BJ (cell line): ENCODE measurements at regions not wholly inside any gene's neighbourhood (a gene's known extent, or its start where the extent isn't known, plus 50 kb on each side); places are given as distances from the start of the nearest gene placed in this dataset.

Source experiments
- CTCF ChIA-PET: fragments of 350-600 bp; formaldehyde crosslinking; extraction: SDS; loops from one replicate; lab custom pipeline; 2021; ENCODE audit warnings: antibody characterized with exemption, inconsistent platforms; lab: Yijun Ruan, JAX
- POLR2A ChIA-PET: fragments of 300-600 bp; sonication (Branson Sonifier 250); formaldehyde crosslinking; extraction: SDS; loops from one replicate; lab custom pipeline; 2021; ENCODE audit warnings: antibody characterized with exemption; lab: Charles Lee
- DNase-seq: peaks from one replicate; pipeline ENCODE4 v3.0.0-alpha.2; 2011; ENCODE audit warnings: low read depth
- H3K27me3 ChIP-seq: 2 replicates; pipeline ENCODE4 v1.6.0; 2011; ENCODE audit warnings: low read length; ENCODE audit not compliant: control insufficient read depth, insufficient read depth
- H3K36me3 ChIP-seq: 2 replicates; pipeline ENCODE4 v1.5.1; 2011; ENCODE audit warnings: low read length; ENCODE audit not compliant: control insufficient read depth, insufficient read depth
- H3K4me3 ChIP-seq: 2 replicates; pipeline ENCODE4 v1.5.1; 2011; ENCODE audit warnings: low read depth, mild to moderate bottlenecking, control low read depth, low read length
- CTCF ChIP-seq: IDR thresholded peaks from 2 replicates; pipeline ENCODE4 v1.5.1; 2011; ENCODE audit warnings: low read depth, mild to moderate bottlenecking, control low read depth, inconsistent platforms, low read length, moderate library complexity; ENCODE audit not compliant: insufficient read depth

GRCh38 chr5:67353500-67354450 is 157.2 kb upstream of the CD180 start:
- ChIA-PET CTCF (interaction anchor here (0.9 to 1.3 kb wide), 2 partner anchors 11 to 22 kb away, joined by 3 to 4 read pairs; no protein-coding TSS in a partner anchor), POLR2A (no interaction called here)
- no peak for DNase-seq
- no peak overlapping the region for H3K4me3 ChIP-seq
- H3K36me3 ChIP-seq = no peaks in the 10 kb centered on the region
- H3K27me3 ChIP-seq = no peaks in the 10 kb centered on the region
- TF ChIP-seq CTCF = no peak

DNA sequence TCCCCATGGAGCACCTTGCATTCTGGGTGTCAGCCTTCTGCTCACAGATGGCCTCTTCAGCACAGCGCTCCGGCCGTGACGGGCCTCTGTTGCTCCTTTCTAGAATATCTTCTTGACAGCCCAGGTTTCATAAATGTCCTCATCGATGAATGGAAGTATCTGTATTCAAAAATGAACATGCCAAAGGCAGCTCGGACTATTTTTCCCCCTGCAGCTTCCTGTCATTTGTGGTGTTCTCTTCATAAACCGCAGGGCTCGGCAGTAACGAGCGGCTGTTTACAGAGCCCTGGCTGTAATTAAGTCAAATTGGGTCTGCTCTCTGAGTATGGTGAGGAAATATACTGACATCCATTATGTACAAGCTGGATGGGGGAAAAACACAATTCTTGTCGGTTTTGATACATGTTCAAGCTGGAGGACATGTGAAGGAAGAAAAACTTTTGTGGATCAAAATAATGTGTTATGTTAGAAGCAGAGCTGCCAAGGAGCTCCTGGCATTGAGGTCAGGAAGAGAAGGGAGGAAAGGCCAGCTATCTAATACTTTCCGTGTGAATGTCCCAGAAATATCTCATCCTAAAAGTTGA is 154.1 kb upstream of the CD180 start:
- Histone ChIP-seq H3K4me3 (no peak overlapping the region), H3K27me3 (no peaks in the 10 kb centered on the region), H3K36me3 (no peaks in the 10 kb centered on the region)
- ChIA-PET POLR2A (no interaction called here), CTCF (interaction anchor here (1.6 kb wide), 1 partner anchor 902 kb away, joined by 4 read pairs; no protein-coding TSS in a partner anchor)
- TF ChIP-seq CTCF = no peak
- DNase-seq = no peak

DNA sequence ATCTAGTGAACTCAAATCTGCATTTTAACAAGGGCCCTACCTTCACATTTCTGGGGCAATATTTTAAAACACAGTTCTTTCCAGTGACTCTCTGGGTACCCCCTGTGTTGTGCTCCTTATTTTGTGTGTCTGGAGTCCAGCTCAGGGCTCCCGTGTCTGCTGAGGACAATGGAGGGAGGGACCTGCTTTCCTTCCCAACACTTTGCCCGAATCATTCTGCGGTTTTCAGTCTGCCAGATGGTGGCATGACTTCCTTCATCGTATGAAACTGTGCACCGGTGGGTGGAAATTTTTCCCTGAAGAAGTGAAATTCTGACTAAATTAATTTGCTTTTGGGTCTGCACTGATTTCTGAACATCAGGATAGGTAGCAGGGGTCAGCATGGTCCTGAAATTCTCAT is 153.6 kb upstream of the CD180 start:
- no peak for DNase-seq
- Histone ChIP-seq H3K4me3 (no peak overlapping the region), H3K27me3 (no peaks in the 10 kb centered on the region), H3K36me3 (no peaks in the 10 kb centered on the region)
- no peak for TF ChIP-seq CTCF
- CTCF ChIA-PET = interaction anchor here (1.6 kb wide), 1 partner anchor 902 kb away, joined by 4 read pairs; no protein-coding TSS in a partner anchor
- POLR2A ChIA-PET = no interaction called here

DNA sequence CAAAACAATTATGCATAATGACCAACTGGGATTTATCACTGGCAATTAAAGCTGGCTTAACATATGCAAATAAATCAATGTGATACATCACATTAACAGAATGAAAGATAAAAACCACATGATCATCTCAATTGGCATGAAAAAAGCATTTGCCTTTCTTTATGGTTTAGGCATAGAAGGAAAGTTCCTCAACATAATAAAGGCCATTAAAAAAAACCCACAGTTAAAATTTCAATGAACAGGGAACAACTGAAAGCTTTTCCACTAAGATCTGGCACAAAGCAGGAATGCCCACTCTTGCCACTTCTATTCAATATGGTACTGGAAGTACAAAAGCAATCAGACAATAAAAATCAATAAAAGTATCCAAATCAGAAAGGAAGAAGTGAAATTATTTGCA is 151.2 kb upstream of the CD180 start:
- ChIA-PET POLR2A (no interaction called here), CTCF (interaction anchor here (1.1 kb wide), 1 partner anchor 11 kb away, joined by 3 read pairs; no protein-coding TSS in a partner anchor)
- no peak for DNase-seq
- H3K27me3 ChIP-seq = no peaks in the 10 kb centered on the region
- no peak for TF ChIP-seq CTCF
- no peaks in the 10 kb centered on the region for H3K36me3 ChIP-seq
- no peak overlapping the region for H3K4me3 ChIP-seq

DNA sequence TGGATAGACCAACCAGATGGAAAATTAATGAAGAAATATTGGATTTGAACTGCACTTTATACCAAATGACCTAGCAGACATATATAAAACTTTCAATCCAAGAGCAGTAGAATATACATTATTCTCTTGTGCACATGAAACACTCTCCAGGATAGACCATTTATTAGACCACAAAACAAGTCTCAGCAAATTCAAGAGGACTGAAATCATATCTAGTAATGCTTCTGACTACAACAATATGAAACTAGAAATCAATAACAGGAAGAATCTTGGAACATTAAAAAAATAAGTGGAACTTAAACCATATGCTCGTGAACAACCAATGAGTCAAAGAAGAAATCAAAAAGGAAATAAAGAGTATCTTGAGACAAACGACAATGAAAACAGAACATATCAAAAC is 150.0 kb upstream of the CD180 start:
- ChIA-PET CTCF (interaction anchor here (1.1 kb wide), 1 partner anchor 10 kb away, joined by 3 read pairs; no protein-coding TSS in a partner anchor), POLR2A (no interaction called here)
- Histone ChIP-seq H3K4me3 (no peak overlapping the region), H3K27me3 (no peaks in the 10 kb centered on the region), H3K36me3 (no peaks in the 10 kb centered on the region)
- DNase-seq = no peak
- TF ChIP-seq CTCF = no peak
